HCT116 (cell line): ENCODE measurements at regions not wholly inside any gene's neighbourhood (a gene's known extent, or its start where the extent isn't known, plus 50 kb on each side); places are given as distances from the start of the nearest gene placed in this dataset.

ENCODE experiments used
- CBX3 ChIP-seq: IDR thresholded peaks from 2 replicates; pipeline ENCODE4 v1.6.1; 2012; ENCODE audit warnings: low read depth
- CEBPB ChIP-seq: IDR thresholded peaks from 2 replicates; pipeline ENCODE4 v1.6.1; 2012; ENCODE audit warnings: low read depth
- CTCF ChIP-seq, 3 experiments: fragments of 200-600 bp in 1 of 3; sonication (generic) in 1 of 3; IDR thresholded peaks in 2 of 3; conservative IDR thresholded peaks in 1 of 3; 2 replicates each; pipeline ENCODE4 v1.5.1; 2012 to 2017; ENCODE audit warnings: low read depth in 2 of 3, low read length in 2 of 3, antibody characterized with exemption in 1 of 3, borderline replicate concordance in 1 of 3, control low read depth in 1 of 3, mild to moderate bottlenecking in 1 of 3, mixed read lengths in 1 of 3, mixed run types in 1 of 3, moderate library complexity in 1 of 3; ENCODE audit not compliant: insufficient read depth in 1 of 3
- EGR1 ChIP-seq: IDR thresholded peaks from 2 replicates; pipeline ENCODE4 v1.6.1; 2012; ENCODE audit warnings: low read depth
- EZH2 ChIP-seq: fragments of 200-600 bp; sonication (generic); IDR thresholded peaks from 2 replicates; pipeline ENCODE4 v1.6.1; 2017; ENCODE audit warnings: antibody characterized with exemption, mixed run types
- EZH2phosphoT487 ChIP-seq: fragments of 200-600 bp; IDR thresholded peaks from 2 replicates; pipeline ENCODE4 v1.6.1; 2018; ENCODE audit warnings: antibody characterized with exemption, borderline replicate concordance
- JUND ChIP-seq: IDR thresholded peaks from 2 replicates; pipeline ENCODE4 v1.6.1; 2012
- POLR2A ChIP-seq: IDR thresholded peaks from 2 replicates; pipeline ENCODE4 v1.7.0; 2011; ENCODE audit warnings: borderline replicate concordance; ENCODE audit not compliant: insufficient read depth, insufficient read length; ENCODE audit errors: extremely low read depth
- POLR2AphosphoS5 ChIP-seq: IDR thresholded peaks from 2 replicates; pipeline ENCODE4 v1.6.1; 2011; ENCODE audit warnings: mild to moderate bottlenecking, low read depth, low read length, moderate library complexity
- REST ChIP-seq: IDR thresholded peaks from 2 replicates; pipeline ENCODE4 v1.6.1; 2012; ENCODE audit warnings: low read depth
- SP1 ChIP-seq: IDR thresholded peaks from 2 replicates; pipeline ENCODE4 v1.6.1; 2012; ENCODE audit warnings: low read depth
- TCF7L2 ChIP-seq: IDR thresholded peaks from 2 replicates; pipeline ENCODE4 v1.7.0; 2011; ENCODE audit warnings: borderline replicate concordance, inconsistent platforms; ENCODE audit not compliant: insufficient read depth, insufficient read length; ENCODE audit errors: extremely low read depth
- YY1 ChIP-seq: IDR thresholded peaks from 2 replicates; pipeline ENCODE4 v1.6.1; 2011; ENCODE audit warnings: low read length, low read depth, moderate library complexity, mild to moderate bottlenecking; ENCODE audit not compliant: insufficient replicate concordance; ENCODE audit errors: extremely low read depth
- ZNF274 ChIP-seq: fragments of 200-500 bp; sonication (Bioruptor generic); IDR thresholded peaks from 2 replicates; pipeline ENCODE4 v1.6.1; 2014; ENCODE audit warnings: mild to moderate bottlenecking, low read depth, low read length, inconsistent platforms

- TF ChIP-seq POLR2AphosphoS5 (no peak), EZH2phosphoT487 (no peak), CTCF (IDR thresholded peaks at IDR 0.05 in 2 of 3, conservative IDR thresholded peaks at IDR 0.05 in 1 of 3; ENCODE audit: borderline replicate concordance in 1 of 3, insufficient read depth in 1 of 3, low read depth in 2 of 3, low read length in 2 of 3) (no peak), POLR2A (no peak), SP1 (no peak), CEBPB (no peak), ZNF274 (no peak), EZH2 (no peak), EGR1 (no peak), JUND (no peak), TCF7L2 (no peak), REST (no peak), YY1 (no peak), CBX3 (no peak)
These were observed 775.6 kb downstream of the STIM2 start for GRCh38 chr4:27635936-27636913.
